Tibial nerve (tissue), 4 donors: ENCODE measurements at regions not wholly inside any gene's neighbourhood (a gene's known extent, or its start where the extent isn't known, plus 50 kb on each side); places are given as distances from the start of the nearest gene placed in this dataset.

Experiments used
- DNase-seq, 2 donors: peaks; one replicate each; pipeline ENCODE4 v3.0.0-alpha.2; 2019; ENCODE audit warnings: low spot score in 2 of 2
- H3K27ac ChIP-seq, 4 donors: fragments of 200-600 bp; sonication (generic) in 3 of 4; one replicate each; pipeline ENCODE4 v1.5.1; 2017 to 2019; ENCODE audit warnings: mild to moderate bottlenecking in 1 of 4
- H3K27me3 ChIP-seq, 2 donors: fragments of 200-600 bp; sonication (generic) in 1 of 2; one replicate each; pipeline versions ENCODE4 v1.5.1 to v1.6.0; 2017 to 2019
- H3K36me3 ChIP-seq, 3 donors: fragments of 200-600 bp; sonication (generic); one replicate each; pipeline ENCODE4 v1.5.1; 2018 to 2019
- H3K4me1 ChIP-seq, 4 donors: fragments of 200-600 bp; sonication (generic) in 3 of 4; one replicate each; pipeline ENCODE4 v1.5.1; 2017 to 2019
- H3K4me3 ChIP-seq, 4 donors: fragments of 200-600 bp; sonication (generic) in 3 of 4; one replicate each; pipeline ENCODE4 v1.5.1; 2017 to 2019; ENCODE audit warnings: mild to moderate bottlenecking in 1 of 4, moderate library complexity in 1 of 4
- H3K9me3 ChIP-seq, 4 donors: fragments of 200-600 bp; sonication (generic) in 3 of 4; one replicate each; pipeline ENCODE4 v1.5.1; 2017 to 2019
- CTCF ChIP-seq, 5 experiments: fragments of 200-600 bp in 3 of 5; fragments of 450-650 bp in 2 of 5; sonication (generic) in 3 of 5; IDR thresholded peaks; one replicate each; pipeline ENCODE4 v1.5.1; 2016 to 2019; ENCODE audit warnings: antibody characterized with exemption in 5 of 5, mild to moderate bottlenecking in 3 of 5, moderate library complexity in 2 of 5
- EP300 ChIP-seq, 2 donors: sonication (generic); formaldehyde crosslinking; IDR thresholded peaks; one replicate each; pipeline ENCODE4 v1.6.1; 2017; ENCODE audit warnings: antibody characterized with exemption in 2 of 2, mild to moderate bottlenecking in 1 of 2
- POLR2A ChIP-seq, 2 donors: fragments of 450-650 bp; IDR thresholded peaks; one replicate each; pipeline ENCODE4 v1.6.1; 2017; ENCODE audit warnings: antibody characterized with exemption in 2 of 2, mild to moderate bottlenecking in 2 of 2, moderate library complexity in 2 of 2
- WGBS, 2 donors: methylation state at CpG; one replicate each; pipeline ENCODE4 v1.1.5; 2018; 5-methylcytosine and 5-hydroxymethylcytosine counted together

DNA sequence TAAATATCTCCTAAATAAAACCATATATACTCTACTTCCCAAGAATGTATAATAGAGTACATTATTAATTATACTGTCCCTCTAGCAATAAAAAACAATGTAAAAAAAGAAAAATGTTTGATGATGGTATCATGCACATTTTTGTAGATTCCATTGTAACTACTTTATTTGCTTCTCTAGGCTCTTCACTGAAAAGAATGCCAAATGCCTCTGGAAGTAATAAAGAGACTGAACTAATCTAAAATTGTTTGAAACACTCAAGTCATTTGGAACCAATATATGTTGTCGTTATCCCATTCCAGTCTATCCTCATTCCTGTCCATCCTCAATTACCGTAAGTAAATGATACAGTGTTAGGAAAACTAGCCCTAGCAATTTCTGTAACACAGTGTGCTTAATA lies 233.6 kb downstream of the C12orf50 start:
- WGBS, 2 donors: 38 to 51% methylated on average over 2 of the region's 2 CpGs
- Histone ChIP-seq H3K36me3 (no peaks in the 10 kb centered on the region), H3K9me3 (no peaks in the 10 kb centered on the region), H3K4me3 (no peak overlapping the region), H3K4me1 (no peaks in the 10 kb centered on the region), H3K27ac (no peak overlapping the region), H3K27me3 (no peaks in the 10 kb centered on the region)
- DNase-seq: no peak
- TF ChIP-seq POLR2A (IDR thresholded peaks at IDR 0.05) (no peak), CTCF (IDR thresholded peaks at IDR 0.05) (no peak), EP300 (IDR thresholded peaks at IDR 0.05) (no peak)

- WGBS, 2 donors: 71 to 79% methylated on average over 1 of the region's 1 CpG
- DNase-seq: no peak
- no peak for TF ChIP-seq POLR2A (IDR thresholded peaks at IDR 0.05)
- no peak for TF ChIP-seq CTCF (IDR thresholded peaks at IDR 0.05)
- Histone ChIP-seq H3K36me3 (no peaks in the 10 kb centered on the region), H3K4me1 (no peaks in the 10 kb centered on the region), H3K27me3 (no peaks in the 10 kb centered on the region), H3K4me3 (no peak overlapping the region), H3K27ac (no peak overlapping the region), H3K9me3 (no peaks in the 10 kb centered on the region)
Observed at GRCh38 chr12:87794854-87795253, 234.3 kb downstream of the C12orf50 start.

- H3K4me3 ChIP-seq: no peak overlapping the region
- TF ChIP-seq CTCF (IDR thresholded peaks at IDR 0.05) (no peak), EP300 (IDR thresholded peaks at IDR 0.05) (no peak), POLR2A (IDR thresholded peaks at IDR 0.05) (no peak)
- 36 to 43% methylated on average over 2 of the region's 2 CpGs for WGBS, 2 donors
- no peaks in the 10 kb centered on the region for H3K36me3 ChIP-seq
- H3K27ac ChIP-seq: no peak overlapping the region
- no peaks in the 10 kb centered on the region for H3K4me1 ChIP-seq
- H3K9me3 ChIP-seq: no peaks in the 10 kb centered on the region
- H3K27me3 ChIP-seq: no peaks in the 10 kb centered on the region
- DNase-seq: no peak
Observed at GRCh38 chr12:87793131-87793530, 236.1 kb downstream of the C12orf50 start.

GRCh38 chr12:87784350-87784749 lies 244.9 kb downstream of the C12orf50 start:
- TF ChIP-seq EP300 (IDR thresholded peaks at IDR 0.05) (no peak), POLR2A (IDR thresholded peaks at IDR 0.05) (no peak), CTCF (IDR thresholded peaks at IDR 0.05) (no peak)
- Histone ChIP-seq H3K27me3 (no peaks in the 10 kb centered on the region), H3K27ac (no peak overlapping the region), H3K4me3 (no peak overlapping the region), H3K4me1 (no peaks in the 10 kb centered on the region), H3K36me3 (no peaks in the 10 kb centered on the region), H3K9me3 (no peaks in the 10 kb centered on the region)
- WGBS, 2 donors: 96% methylated on average over 19 to 21 of the region's 21 CpGs
- no peak for DNase-seq

DNA sequence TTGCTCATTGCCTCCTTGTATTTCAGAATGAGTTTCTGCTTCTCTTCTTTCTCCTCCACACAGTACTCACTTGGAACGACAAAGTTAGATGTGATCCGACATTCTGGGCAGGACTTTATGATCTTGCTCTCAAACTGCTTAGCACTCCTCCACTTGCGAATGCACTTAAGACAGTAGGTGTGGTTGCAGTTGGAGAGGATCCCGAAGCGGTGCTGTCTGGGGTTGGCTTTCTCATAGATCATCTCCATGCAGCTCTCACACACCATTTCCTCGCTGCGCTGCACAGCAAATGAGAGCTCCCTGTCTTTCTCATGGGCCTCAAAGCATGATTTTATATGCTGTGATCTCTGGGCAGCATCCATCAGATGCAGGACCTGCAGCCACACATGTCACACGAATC lies 245.7 kb downstream of the C12orf50 start:
- Histone ChIP-seq H3K4me3 (no peak overlapping the region), H3K27me3 (no peaks in the 10 kb centered on the region), H3K9me3 (no peaks in the 10 kb centered on the region), H3K27ac (no peak overlapping the region), H3K36me3 (no peaks in the 10 kb centered on the region), H3K4me1 (no peaks in the 10 kb centered on the region)
- no peak for DNase-seq
- TF ChIP-seq POLR2A (IDR thresholded peaks at IDR 0.05) (no peak), EP300 (IDR thresholded peaks at IDR 0.05) (no peak), CTCF (IDR thresholded peaks at IDR 0.05) (no peak)
- 71 to 77% methylated on average over 8 of the region's 8 CpGs for WGBS, 2 donors
